WERI-Rb-1 (cell line): ENCODE measurements at regions not wholly inside any gene's neighbourhood (a gene's known extent, or its start where the extent isn't known, plus 50 kb on each side); places are given as distances from the start of the nearest gene placed in this dataset.

Source experiments
- DNase-seq: peaks from one replicate; pipeline ENCODE4 v3.0.0-alpha.2; 2020
- H3K27ac ChIP-seq: fragments of 250-450 bp; sonication (Bioruptor Pico); 2 replicates; pipeline ENCODE4 v1.5.1; 2020; ENCODE audit warnings: mild to moderate bottlenecking, moderate library complexity
- H3K27me3 ChIP-seq: fragments of 250-450 bp; sonication (Bioruptor Pico); 2 replicates; pipeline ENCODE4 v1.5.1; 2021; ENCODE audit warnings: mild to moderate bottlenecking, low read depth, moderate library complexity; ENCODE audit not compliant: insufficient read depth, severe bottlenecking
- H3K36me3 ChIP-seq: fragments of 250-450 bp; sonication (Bioruptor Pico); 2 replicates; pipeline ENCODE4 v1.5.1; 2020; ENCODE audit warnings: mild to moderate bottlenecking, moderate library complexity
- H3K4me3 ChIP-seq: 2 replicates; pipeline ENCODE4 v1.5.1; 2011; ENCODE audit warnings: low read depth, mild to moderate bottlenecking, control low read depth, low read length
- H3K9me3 ChIP-seq: fragments of 250-450 bp; sonication (Bioruptor Pico); 2 replicates; pipeline ENCODE4 v1.5.1; 2021; ENCODE audit warnings: mild to moderate bottlenecking, moderate library complexity; ENCODE audit not compliant: severe bottlenecking
- TF ChIP-seq, protein P1 (sequence below): IDR thresholded peaks from 2 replicates; pipeline ENCODE4 v1.5.1; 2011; ENCODE audit warnings: low read depth, mild to moderate bottlenecking, control low read depth, inconsistent platforms, low read length

DNA sequence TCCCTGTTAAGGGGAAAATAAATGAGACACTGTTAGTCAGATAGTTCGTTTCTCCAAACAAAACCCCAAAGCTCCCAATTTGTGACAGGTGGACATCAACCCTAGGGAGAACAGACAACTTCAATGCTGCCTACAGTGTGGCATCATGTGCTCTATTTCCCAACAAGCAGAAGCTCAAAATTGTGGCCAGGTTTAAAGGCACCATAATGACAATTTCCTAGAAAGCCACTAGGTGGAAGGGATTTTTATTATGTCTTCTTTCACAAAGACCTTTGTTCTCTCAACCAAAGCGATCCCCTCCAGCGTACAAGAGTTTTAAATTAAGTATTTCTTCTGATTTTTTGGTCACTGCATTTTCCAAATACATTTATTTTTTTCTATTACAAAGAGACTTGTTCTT, 88.0 kb upstream of the MBIP start:
- H3K4me3 ChIP-seq, result no peak overlapping the region
- TF ChIP-seq, protein P1, sequence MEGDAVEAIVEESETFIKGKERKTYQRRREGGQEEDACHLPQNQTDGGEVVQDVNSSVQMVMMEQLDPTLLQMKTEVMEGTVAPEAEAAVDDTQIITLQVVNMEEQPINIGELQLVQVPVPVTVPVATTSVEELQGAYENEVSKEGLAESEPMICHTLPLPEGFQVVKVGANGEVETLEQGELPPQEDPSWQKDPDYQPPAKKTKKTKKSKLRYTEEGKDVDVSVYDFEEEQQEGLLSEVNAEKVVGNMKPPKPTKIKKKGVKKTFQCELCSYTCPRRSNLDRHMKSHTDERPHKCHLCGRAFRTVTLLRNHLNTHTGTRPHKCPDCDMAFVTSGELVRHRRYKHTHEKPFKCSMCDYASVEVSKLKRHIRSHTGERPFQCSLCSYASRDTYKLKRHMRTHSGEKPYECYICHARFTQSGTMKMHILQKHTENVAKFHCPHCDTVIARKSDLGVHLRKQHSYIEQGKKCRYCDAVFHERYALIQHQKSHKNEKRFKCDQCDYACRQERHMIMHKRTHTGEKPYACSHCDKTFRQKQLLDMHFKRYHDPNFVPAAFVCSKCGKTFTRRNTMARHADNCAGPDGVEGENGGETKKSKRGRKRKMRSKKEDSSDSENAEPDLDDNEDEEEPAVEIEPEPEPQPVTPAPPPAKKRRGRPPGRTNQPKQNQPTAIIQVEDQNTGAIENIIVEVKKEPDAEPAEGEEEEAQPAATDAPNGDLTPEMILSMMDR, result no peak
- H3K27me3 ChIP-seq, result peaks cover 26% of the 10 kb centered on the region
- no peaks in the 10 kb centered on the region for H3K36me3 ChIP-seq
- DNase-seq, result no peak
- no peaks in the 10 kb centered on the region for H3K9me3 ChIP-seq
- no peak overlapping the region for H3K27ac ChIP-seq

DNA sequence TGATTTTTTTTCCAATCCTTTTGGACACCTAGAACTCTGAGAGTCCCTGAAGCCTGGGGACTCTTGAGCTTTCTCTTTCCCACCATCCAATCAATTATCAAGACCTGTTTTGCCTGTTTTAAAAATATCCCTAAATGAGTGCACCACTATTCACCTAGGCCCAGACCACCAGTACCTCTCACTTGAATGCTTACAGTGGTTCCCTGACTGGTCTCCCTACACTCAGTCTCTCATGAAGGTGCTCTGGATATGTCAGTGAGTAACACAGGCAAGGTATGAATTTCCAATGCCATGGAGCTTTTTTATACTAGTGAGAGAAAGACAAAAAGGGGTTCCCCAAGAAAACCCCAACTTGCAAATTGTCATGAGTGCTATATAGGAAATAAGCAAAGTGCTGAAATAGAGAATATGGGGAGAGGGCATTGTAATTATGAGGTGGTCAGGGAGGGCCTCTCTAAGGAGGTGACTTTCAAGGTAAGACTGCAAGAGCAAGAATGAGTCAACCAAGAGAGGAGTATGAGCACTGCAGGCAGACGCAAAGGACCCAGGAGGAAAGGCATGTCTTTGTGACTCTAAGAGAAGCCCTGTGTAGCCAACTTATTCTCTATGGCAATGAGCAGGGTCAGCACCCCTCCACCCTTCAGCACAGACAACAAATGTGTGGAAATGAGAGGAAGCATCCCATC, 85.3 kb upstream of the MBIP start:
- Histone ChIP-seq H3K36me3 (no peaks in the 10 kb centered on the region), H3K27me3 (peaks cover 39% of the 10 kb centered on the region), H3K27ac (no peak overlapping the region), H3K4me3 (no peak overlapping the region), H3K9me3 (no peaks in the 10 kb centered on the region)
- TF ChIP-seq, protein P1, result no peak
- no peak for DNase-seq

DNA sequence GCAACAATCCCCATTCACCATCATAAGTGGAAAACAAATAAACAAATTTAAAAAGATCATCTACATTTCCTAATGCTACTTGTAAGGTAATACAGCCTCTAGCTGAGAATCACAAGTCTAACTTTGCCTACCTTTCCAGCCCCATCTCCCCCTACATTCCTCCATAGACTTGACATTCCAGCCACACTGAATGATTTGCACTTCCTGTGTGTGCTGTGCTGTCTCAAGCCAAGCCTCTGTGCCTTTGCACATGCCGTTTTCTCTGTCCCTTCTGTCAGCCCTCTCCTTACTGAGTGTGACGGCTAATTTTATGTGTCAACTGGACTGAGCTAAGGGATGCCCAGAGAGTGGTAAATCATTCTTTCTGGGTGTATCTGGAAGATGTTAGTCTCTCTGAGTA, 82.4 kb upstream of the MBIP start:
- Histone ChIP-seq H3K27ac (no peak overlapping the region), H3K36me3 (no peaks in the 10 kb centered on the region), H3K9me3 (no peaks in the 10 kb centered on the region), H3K4me3 (no peak overlapping the region), H3K27me3 (peaks cover 37% of the 10 kb centered on the region)
- TF ChIP-seq, protein P1, result no peak
- no peak for DNase-seq

DNA sequence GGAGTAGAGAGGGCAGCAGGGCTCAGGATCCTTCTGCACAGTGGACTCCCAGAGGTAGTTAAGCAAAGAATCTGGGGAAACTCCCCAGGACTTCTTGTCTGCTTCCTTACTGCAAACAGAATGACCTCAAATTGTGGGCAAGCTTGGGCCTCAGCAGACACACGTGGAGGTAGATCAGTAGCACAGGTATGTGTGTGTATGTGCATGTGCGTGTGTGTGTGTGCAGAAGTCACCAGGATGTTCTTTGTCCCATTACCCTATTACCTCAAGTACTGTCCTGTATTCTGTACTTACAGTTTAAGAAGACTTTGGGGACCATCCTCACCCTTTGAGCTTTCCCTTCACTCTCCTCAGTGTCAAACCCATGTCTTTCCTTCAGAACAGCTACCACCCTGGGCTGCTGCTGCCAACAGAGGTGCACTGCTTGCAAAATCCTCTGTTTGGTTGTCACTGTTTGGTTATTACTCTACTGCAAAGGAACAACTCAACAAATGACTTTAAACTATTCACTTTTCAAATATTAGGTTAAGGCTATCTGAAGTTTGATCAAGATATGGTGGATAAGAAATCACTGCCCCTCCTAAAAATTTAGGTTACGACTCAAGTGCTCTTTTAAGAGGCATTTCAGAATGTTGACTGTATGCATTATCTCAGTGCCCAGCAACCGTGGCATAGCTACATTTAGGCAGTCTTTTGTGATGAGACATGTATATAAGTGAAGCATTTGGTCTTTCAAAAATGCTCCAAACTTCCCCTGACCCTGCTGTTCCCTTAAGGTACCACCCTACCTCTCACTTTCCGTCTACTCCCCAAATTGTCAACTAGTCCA, 78.2 kb upstream of the MBIP start:
- DNase-seq, result no peak
- Histone ChIP-seq H3K27me3 (peaks cover 30% of the 10 kb centered on the region), H3K36me3 (no peaks in the 10 kb centered on the region), H3K4me3 (no peak overlapping the region), H3K27ac (no peak overlapping the region), H3K9me3 (no peaks in the 10 kb centered on the region)
- TF ChIP-seq, protein P1, result no peak

DNA sequence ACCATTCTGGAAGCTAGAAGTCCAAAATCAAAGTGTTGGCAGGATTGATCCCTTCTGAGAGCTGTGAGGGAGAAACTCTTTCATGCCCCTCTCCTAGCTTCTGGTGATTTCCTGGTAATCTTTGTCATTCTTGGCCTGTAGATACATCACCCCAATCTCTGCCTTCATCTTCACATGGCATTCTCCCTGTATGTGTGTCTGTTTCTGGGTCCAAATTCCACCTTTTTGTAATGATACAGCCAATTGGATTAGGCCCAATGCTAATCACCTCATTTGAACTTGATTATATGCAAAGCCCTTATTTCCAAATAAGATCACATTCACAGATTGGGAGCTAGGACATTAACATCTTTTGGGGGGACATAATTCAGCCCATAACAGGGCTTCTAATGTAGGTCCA, 76.9 kb upstream of the MBIP start:
- Histone ChIP-seq H3K27ac (no peak overlapping the region), H3K4me3 (no peak overlapping the region), H3K9me3 (no peaks in the 10 kb centered on the region), H3K36me3 (no peaks in the 10 kb centered on the region), H3K27me3 (peaks cover 35% of the 10 kb centered on the region)
- TF ChIP-seq, protein P1, result no peak
- DNase-seq, result no peak
